Erythroblast (primary cell): ENCODE measurements at regions not wholly inside any gene's neighbourhood (a gene's known extent, or its start where the extent isn't known, plus 50 kb on each side); places are given as distances from the start of the nearest gene placed in this dataset.

Experiments used
- GATA1 ChIP-seq: IDR thresholded peaks from 2 replicates; pipeline ENCODE4 v1.6.1; 2011; ENCODE audit warnings: low read depth, mild to moderate bottlenecking, control low read depth, low read length, moderate library complexity
- POLR2A ChIP-seq: IDR thresholded peaks from 2 replicates; pipeline ENCODE4 v1.6.1; 2011; ENCODE audit warnings: mild to moderate bottlenecking, low read length

DNA sequence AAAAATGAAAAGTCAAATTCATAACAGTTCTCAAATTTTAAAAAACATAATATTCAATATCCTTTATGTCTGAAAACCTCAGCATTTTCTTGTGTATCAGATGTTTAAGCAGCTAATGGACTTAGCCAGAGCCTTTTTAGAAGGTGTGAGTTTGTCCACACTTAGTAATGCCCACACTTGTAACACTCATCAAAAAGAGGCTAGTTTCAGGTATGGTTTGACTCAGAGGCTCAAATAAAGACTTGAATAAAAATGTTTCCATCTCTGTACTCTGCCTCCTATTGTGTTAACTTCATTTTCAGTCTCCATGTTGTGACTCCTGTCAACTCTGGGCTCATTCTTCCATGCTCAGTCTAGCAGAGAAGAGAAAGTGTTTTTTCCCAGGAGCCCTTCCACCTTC lies 311.6 kb downstream of the IRS1 start:
- TF ChIP-seq POLR2A = no peak
- TF ChIP-seq GATA1 = no peak
